H9 (cell line): ENCODE measurements at regions not wholly inside any gene's neighbourhood (a gene's known extent, or its start where the extent isn't known, plus 50 kb on each side); places are given as distances from the start of the nearest gene placed in this dataset.
A peak's percentile ranks its signal among the peaks of the same experiment; 100 is the strongest.

Source experiments
- DNase-seq: peaks from one replicate; pipeline ENCODE4 v3.0.0-alpha.2; 2017
- H2AFZ ChIP-seq: one replicate; pipeline ENCODE4 v1.6.1; 2013; ENCODE audit warnings: mild to moderate bottlenecking, low read length, control low read depth, moderate library complexity
- H2AK5ac ChIP-seq: 2 replicates; pipeline ENCODE4 v1.6.1; 2013; ENCODE audit warnings: low read length, control low read depth, mixed read lengths; ENCODE audit not compliant: insufficient read length
- H2BK120ac ChIP-seq: one replicate; pipeline ENCODE4 v1.6.1; 2013; ENCODE audit warnings: low read depth, mild to moderate bottlenecking, low read length, control low read depth, inconsistent platforms; ENCODE audit not compliant: poor library complexity, severe bottlenecking
- H2BK12ac ChIP-seq: 2 replicates; pipeline ENCODE4 v1.6.1; 2013; ENCODE audit warnings: low read length, control low read depth, mixed read lengths, low read depth; ENCODE audit not compliant: insufficient read length
- H2BK15ac ChIP-seq: 2 replicates; pipeline ENCODE4 v1.6.1; 2013; ENCODE audit warnings: low read depth, low read length, control low read depth
- H2BK20ac ChIP-seq: one replicate; pipeline ENCODE4 v1.6.1; 2013; ENCODE audit warnings: low read depth, mild to moderate bottlenecking, low read length, control low read depth, inconsistent platforms; ENCODE audit not compliant: poor library complexity, severe bottlenecking
- H2BK5ac ChIP-seq: 2 replicates; pipeline ENCODE4 v1.6.1; 2013; ENCODE audit warnings: low read length, control low read depth, mixed read lengths; ENCODE audit not compliant: insufficient read length
- H3K14ac ChIP-seq: 2 replicates; pipeline ENCODE4 v1.6.1; 2013; ENCODE audit warnings: low read length, control low read depth; ENCODE audit not compliant: insufficient read depth
- H3K18ac ChIP-seq: 2 replicates; pipeline ENCODE4 v1.6.1; 2013; ENCODE audit warnings: low read depth, mild to moderate bottlenecking, mixed read lengths, low read length, control low read depth; ENCODE audit not compliant: insufficient read length
- H3K23ac ChIP-seq: 2 replicates; pipeline ENCODE4 v1.6.1; 2013; ENCODE audit warnings: low read length, control low read depth, mixed read lengths, low read depth; ENCODE audit not compliant: insufficient read length
- H3K23me2 ChIP-seq: 2 replicates; pipeline ENCODE4 v1.6.1; 2013; ENCODE audit warnings: low read depth, mild to moderate bottlenecking, mixed read lengths, low read length, control low read depth; ENCODE audit not compliant: insufficient read length, poor library complexity, severe bottlenecking
- H3K27ac ChIP-seq: 2 replicates; pipeline ENCODE4 v1.5.1; 2013; ENCODE audit warnings: low read length, control low read depth, mixed read lengths, low read depth; ENCODE audit not compliant: insufficient read length
- H3K27me3 ChIP-seq: 2 replicates; pipeline ENCODE4 v1.6.1; 2013; ENCODE audit warnings: low read length, control low read depth, inconsistent platforms; ENCODE audit not compliant: insufficient read depth
- H3K4ac ChIP-seq: 2 replicates; pipeline ENCODE4 v1.6.1; 2013; ENCODE audit warnings: low read depth, mild to moderate bottlenecking, control low read depth, inconsistent platforms, low read length, moderate library complexity
- H3K4me1 ChIP-seq: 2 replicates; pipeline ENCODE4 v1.6.1; 2013; ENCODE audit warnings: low read length, control low read depth, inconsistent platforms; ENCODE audit not compliant: insufficient read depth
- H3K4me2 ChIP-seq: 2 replicates; pipeline ENCODE4 v1.6.1; 2013; ENCODE audit warnings: low read length, control low read depth, mixed read lengths; ENCODE audit not compliant: insufficient read length, insufficient read depth
- H3K56ac ChIP-seq: 2 replicates; pipeline ENCODE4 v1.6.1; 2013; ENCODE audit warnings: low read depth, mild to moderate bottlenecking, mixed read lengths, low read length, control low read depth; ENCODE audit not compliant: insufficient read length
- H3K79me1 ChIP-seq: 2 replicates; pipeline ENCODE4 v1.6.1; 2013; ENCODE audit warnings: low read depth, mild to moderate bottlenecking, moderate library complexity, low read length, control low read depth, inconsistent platforms; ENCODE audit not compliant: insufficient read depth, poor library complexity, severe bottlenecking
- H3K79me2 ChIP-seq: 2 replicates; pipeline ENCODE4 v1.6.1; 2013; ENCODE audit warnings: low read length, control low read depth, inconsistent platforms; ENCODE audit not compliant: insufficient read depth
- H3K9ac ChIP-seq: 2 replicates; pipeline ENCODE4 v1.6.1; 2013; ENCODE audit warnings: low read length, control low read depth, mixed read lengths; ENCODE audit not compliant: insufficient read length; ENCODE audit errors: extremely low read depth
- H3K9me3 ChIP-seq: one replicate; pipeline ENCODE4 v1.6.1; 2013; ENCODE audit warnings: low read depth, low read length, inconsistent platforms; ENCODE audit not compliant: control insufficient read depth
- H3T11ph ChIP-seq: one replicate; pipeline ENCODE4 v1.6.1; 2013; ENCODE audit warnings: mild to moderate bottlenecking, low read length, control low read depth, inconsistent platforms
- H4K20me1 ChIP-seq: one replicate; pipeline ENCODE4 v1.6.1; 2013; ENCODE audit not compliant: control insufficient read depth, insufficient read length, insufficient read depth
- H4K5ac ChIP-seq: 2 replicates; pipeline ENCODE4 v1.6.1; 2013; ENCODE audit warnings: low read depth, mild to moderate bottlenecking, mixed read lengths, low read length, control low read depth; ENCODE audit not compliant: insufficient read length
- H4K8ac ChIP-seq: replicated peaks from 2 replicates; pipeline ENCODE4 v1.6.1; 2013; ENCODE audit warnings: low read length, control low read depth, mixed read lengths, low read depth; ENCODE audit not compliant: insufficient read length
- H4K91ac ChIP-seq: 2 replicates; pipeline ENCODE4 v1.6.1; 2013; ENCODE audit warnings: low read depth, mild to moderate bottlenecking, moderate library complexity, mixed read lengths, low read length, control low read depth; ENCODE audit not compliant: insufficient read length
- H3K27ac Mint-ChIP-seq, 3 experiments: 2 replicates in 2 of 3; 3 replicates in 1 of 3; pipeline ENCODE4 v1.8.0; 2020 to 2021; ENCODE audit warnings: mixed read lengths in 3 of 3, mild to moderate bottlenecking in 1 of 3, moderate library complexity in 1 of 3
- H3K27me3 Mint-ChIP-seq: 2 replicates; pipeline ENCODE4 v1.8.0; 2021; ENCODE audit warnings: low read depth, mild to moderate bottlenecking, moderate library complexity, mixed read lengths
- H3K36me3 Mint-ChIP-seq, 3 experiments: 2 replicates in 2 of 3; 3 replicates in 1 of 3; pipeline ENCODE4 v1.8.0; 2020 to 2021; ENCODE audit warnings: low read depth in 3 of 3, mixed read lengths in 3 of 3; ENCODE audit not compliant: insufficient read depth in 1 of 3
- H3K4me1 Mint-ChIP-seq, 2 experiments: 2 replicates each; pipeline ENCODE4 v1.8.0; 2020; ENCODE audit warnings: mixed read lengths in 2 of 2
- H3K4me3 Mint-ChIP-seq, 2 experiments: 2 replicates in 1 of 2; 3 replicates in 1 of 2; pipeline ENCODE4 v1.8.0; 2020 to 2021; ENCODE audit warnings: mild to moderate bottlenecking in 2 of 2, mixed read lengths in 2 of 2, moderate library complexity in 1 of 2
- H3K9me3 Mint-ChIP-seq, 2 experiments: 2 replicates in 1 of 2; 3 replicates in 1 of 2; pipeline ENCODE4 v1.8.0; 2020; ENCODE audit warnings: mild to moderate bottlenecking in 2 of 2, mixed read lengths in 2 of 2, moderate library complexity in 1 of 2
- TF ChIP-seq, protein P1 (sequence below): fragments of 200-600 bp; sonication (generic); conservative IDR thresholded peaks from 3 replicates; pipeline ENCODE4 v1.8.0; 2021; ENCODE audit warnings: antibody characterized with exemption, mild to moderate bottlenecking

- H3K23ac ChIP-seq: no peak overlapping the region
- H3K79me2 ChIP-seq: no peaks in the 10 kb centered on the region
- no peak overlapping the region for H3T11ph ChIP-seq
- no peak overlapping the region for H2BK5ac ChIP-seq
- H2BK15ac ChIP-seq: no peak overlapping the region
- H4K5ac ChIP-seq: no peak overlapping the region
- no peaks in the 10 kb centered on the region for H3K79me1 ChIP-seq
- no peaks in the 10 kb centered on the region for H3K9me3 ChIP-seq
- H3K27ac Mint-ChIP-seq: no peak overlapping the region
- no peak overlapping the region for H4K91ac ChIP-seq
- no peak overlapping the region for H3K4me3 Mint-ChIP-seq
- no peaks in the 10 kb centered on the region for H3K23me2 ChIP-seq
- peak; percentile 41 for DNase-seq
- no peak overlapping the region for H3K56ac ChIP-seq
- H3K9ac ChIP-seq: no peak overlapping the region
- no peaks in the 10 kb centered on the region for H3K27me3 Mint-ChIP-seq
- no peak overlapping the region for H2BK20ac ChIP-seq
- H3K4me1 Mint-ChIP-seq: no peaks in the 10 kb centered on the region
- H3K27me3 ChIP-seq: no peaks in the 10 kb centered on the region
- H2AFZ ChIP-seq: no peak overlapping the region
- H2AK5ac ChIP-seq: no peak overlapping the region
- H3K4me1 ChIP-seq: no peaks in the 10 kb centered on the region
- no peak overlapping the region for H4K8ac ChIP-seq
- no peak overlapping the region for H3K4me2 ChIP-seq
- H3K9me3 Mint-ChIP-seq: peaks cover 3 to 6% of the 10 kb centered on the region in 2 experiments; a peak in 2 of 5 replicates
- H3K4ac ChIP-seq: no peak overlapping the region
- no peaks in the 10 kb centered on the region for H4K20me1 ChIP-seq
- no peak overlapping the region for H2BK120ac ChIP-seq
- TF ChIP-seq, protein P1, sequence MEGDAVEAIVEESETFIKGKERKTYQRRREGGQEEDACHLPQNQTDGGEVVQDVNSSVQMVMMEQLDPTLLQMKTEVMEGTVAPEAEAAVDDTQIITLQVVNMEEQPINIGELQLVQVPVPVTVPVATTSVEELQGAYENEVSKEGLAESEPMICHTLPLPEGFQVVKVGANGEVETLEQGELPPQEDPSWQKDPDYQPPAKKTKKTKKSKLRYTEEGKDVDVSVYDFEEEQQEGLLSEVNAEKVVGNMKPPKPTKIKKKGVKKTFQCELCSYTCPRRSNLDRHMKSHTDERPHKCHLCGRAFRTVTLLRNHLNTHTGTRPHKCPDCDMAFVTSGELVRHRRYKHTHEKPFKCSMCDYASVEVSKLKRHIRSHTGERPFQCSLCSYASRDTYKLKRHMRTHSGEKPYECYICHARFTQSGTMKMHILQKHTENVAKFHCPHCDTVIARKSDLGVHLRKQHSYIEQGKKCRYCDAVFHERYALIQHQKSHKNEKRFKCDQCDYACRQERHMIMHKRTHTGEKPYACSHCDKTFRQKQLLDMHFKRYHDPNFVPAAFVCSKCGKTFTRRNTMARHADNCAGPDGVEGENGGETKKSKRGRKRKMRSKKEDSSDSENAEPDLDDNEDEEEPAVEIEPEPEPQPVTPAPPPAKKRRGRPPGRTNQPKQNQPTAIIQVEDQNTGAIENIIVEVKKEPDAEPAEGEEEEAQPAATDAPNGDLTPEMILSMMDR: peak; percentile 68
- H3K18ac ChIP-seq: no peak overlapping the region
- no peak overlapping the region for H2BK12ac ChIP-seq
- H3K36me3 Mint-ChIP-seq: peaks cover 0 to 2% (median 0%) of the 10 kb centered on the region in 3 experiments; a peak in 4 of 7 replicates
- no peak overlapping the region for H3K27ac ChIP-seq
- H3K14ac ChIP-seq: no peak overlapping the region
These were observed 221.7 kb upstream of the GPC6 start for GRCh38 chr13:93004919-93005318.
